HG02763 (cell line): ENCODE measurements at regions not wholly inside any gene's neighbourhood (a gene's known extent, or its start where the extent isn't known, plus 50 kb on each side); places are given as distances from the start of the nearest gene placed in this dataset.

Source experiments
- ATAC-seq: cut with Tn5 transposase; IDR thresholded peaks from one replicate; pipeline ENCODE4 v1.9.1; 2021; ENCODE audit warnings: mild to moderate bottlenecking, moderate library complexity; ENCODE audit not compliant: unreplicated experiment

DNA sequence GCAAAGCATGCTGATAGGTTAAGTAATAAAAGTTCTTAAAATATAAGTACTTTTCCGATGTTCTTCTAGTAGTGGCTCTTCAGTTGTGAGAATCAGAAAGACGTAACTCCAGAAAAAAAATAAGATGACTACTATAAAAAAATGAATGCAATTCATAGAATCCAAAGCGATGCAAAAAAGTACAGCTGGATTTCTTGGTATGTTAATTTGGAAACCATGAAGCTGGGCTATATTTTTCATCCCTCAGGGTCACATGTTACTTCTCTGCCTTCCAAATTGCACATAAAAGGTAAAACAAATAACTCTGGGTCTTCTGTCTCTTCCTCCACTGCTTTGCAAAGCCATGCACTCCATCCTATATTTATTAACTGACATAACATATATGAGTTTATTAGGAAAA lies 843.9 kb upstream of the DPPA4 start:
- no peak for ATAC-seq

DNA sequence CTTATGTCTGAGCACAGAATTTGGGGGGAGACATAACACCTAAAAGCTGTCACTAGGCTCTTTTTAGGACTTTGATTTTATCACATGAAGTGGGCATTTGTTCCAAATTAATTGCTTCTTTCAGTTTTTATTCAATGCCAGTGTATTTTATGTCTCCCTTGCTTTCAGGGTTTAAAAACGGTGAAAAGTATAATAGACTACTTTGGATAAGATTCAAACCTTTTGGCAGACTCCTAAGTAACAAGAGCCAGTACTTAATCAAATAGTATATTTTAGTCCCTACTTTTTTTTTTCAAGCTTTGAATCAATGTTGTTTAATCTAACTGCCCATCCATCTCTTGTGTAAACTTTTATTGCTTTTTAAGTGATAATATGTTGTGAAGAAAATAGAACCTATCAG lies 847.2 kb upstream of the DPPA4 start:
- no peak for ATAC-seq

DNA sequence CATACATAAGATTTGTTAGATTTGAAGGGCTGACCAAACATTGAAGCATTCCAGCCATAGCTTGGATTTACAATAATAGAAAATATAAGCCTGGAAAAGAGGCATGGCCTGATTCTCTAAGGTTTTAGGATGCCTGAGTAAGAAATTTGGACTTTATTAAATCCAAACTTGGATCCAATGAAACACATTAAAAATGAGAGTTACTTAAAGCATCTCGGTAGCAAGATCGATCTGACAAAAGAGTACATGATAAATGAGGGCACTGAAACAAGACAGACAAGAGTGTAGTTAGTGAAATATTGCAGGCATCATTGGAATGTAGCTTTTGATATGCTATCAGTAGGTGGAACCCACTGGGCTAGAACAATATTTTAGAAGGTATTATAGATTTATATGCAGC lies 855.7 kb upstream of the DPPA4 start:
- ATAC-seq: no peak

DNA sequence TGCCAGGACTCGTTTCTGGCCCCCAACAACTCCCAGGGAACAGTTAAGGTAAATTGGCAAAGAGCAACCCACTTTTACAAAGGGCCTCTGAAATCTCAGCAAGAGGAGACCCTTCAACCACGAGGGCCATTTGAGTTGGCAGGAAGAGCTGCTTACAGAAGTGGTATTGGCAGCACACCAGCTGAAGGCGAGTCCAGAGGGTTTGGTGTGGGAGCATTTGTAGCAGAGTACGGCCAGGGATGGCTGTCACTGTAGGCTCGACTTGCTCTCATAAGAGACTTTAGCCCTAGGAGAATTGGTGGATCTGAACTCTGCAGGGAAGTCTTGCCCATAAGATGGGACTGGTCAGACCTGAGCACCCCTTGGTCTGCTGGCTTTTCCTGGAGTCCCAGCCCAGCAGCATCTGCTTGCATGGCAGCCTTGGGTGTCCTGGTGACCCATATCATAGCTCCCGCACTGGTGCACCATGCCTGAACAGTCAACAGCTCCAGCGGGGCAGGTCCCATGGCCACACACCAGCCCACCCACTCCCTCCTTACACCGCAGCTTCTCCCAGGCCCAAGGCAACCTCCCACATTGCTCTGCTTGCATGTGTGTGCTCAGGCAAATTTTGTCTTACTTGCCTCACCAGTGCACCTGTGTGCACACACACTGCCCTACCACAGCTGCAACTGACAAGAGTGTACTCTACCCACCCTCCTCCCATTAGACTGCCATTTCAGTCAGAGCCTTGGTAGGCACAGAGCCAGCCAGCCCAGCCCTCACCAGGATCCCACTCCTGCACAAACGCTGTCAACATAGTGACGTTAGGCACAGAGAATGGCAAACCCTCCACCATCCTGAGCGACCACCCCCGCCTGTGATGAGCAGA lies 861.6 kb upstream of the DPPA4 start:
- ATAC-seq: no peak

DNA sequence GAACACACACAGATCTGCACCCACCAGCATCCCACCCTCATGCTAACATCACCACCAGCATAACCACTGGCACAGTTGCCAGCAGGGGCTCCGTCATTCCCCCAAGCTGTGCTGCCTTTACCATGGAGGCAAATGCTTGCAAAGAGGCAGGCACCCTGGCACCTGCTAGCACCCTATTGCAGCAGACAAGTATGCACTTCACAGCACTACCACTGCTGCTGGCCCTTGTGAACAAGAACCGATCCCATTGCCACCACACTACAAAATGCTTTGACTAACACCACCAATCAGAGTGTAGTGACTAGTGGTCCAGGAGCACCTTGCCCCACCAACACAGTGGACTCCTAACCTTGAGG lies 862.2 kb upstream of the DPPA4 start:
- no peak for ATAC-seq

DNA sequence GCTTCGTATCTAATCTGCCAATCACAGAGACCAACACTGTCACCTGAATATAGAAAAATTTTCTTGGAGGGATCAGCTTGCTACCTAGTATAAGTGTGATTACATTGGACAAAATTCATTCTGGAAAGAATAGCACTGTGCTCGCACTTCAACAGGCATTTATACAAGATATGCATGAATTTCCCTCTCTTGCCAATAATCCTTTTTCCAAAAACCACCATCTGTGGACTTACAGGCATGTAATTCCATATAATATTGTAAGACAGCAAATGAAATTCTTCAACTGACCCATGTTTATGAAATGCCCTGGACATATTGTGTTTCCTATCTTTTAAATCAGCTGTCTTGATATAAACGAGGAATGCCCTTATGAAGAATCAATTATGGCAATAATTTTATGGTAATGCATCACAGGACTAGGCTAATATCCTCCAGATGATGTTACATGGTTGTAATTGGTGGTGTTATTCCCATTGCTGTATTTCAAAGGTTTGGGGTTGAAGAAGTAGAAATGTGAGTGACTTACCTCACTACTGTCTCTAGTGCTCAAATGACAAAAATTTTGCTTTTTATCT lies 861.4 kb upstream of the NECTIN3 start:
- no peak for ATAC-seq

DNA sequence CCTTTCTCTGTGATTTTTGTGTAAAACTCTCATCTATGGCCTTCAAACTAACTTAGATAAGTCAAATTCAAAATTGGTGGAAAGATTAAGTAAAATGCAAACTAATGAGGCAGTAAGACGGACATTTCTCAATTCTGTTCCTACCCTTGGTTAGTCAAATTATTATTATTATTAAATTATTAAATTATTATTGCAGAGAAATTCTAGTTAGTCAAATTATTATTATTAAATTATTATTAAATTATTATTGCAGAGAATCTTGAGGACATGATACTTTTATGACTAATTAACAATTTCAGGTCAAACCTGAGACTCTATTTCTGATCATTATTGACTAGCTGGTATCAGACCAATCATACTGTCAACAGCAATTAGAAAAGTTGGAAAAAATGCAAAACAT lies 845.0 kb upstream of the NECTIN3 start:
- ATAC-seq: no peak

DNA sequence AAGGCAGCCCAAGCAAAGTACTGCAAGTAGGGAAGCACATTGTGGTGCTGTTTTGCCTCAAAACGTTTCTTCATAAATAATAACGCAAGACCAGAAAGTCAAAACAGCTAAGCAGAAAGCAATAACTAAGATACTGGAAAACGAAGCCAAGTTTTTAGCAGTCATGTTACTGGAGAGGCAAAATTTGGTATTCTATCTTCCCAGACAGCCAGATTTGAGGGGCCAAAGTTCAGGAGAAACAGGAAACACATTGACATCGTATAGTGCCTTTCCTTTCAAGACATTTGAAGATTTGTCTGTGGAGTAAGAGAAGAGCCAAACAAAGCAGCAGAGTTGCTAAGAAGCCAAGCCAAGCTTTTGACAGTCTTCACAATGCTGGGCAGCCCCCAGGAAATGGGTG lies 843.6 kb upstream of the NECTIN3 start:
- ATAC-seq: no peak

DNA sequence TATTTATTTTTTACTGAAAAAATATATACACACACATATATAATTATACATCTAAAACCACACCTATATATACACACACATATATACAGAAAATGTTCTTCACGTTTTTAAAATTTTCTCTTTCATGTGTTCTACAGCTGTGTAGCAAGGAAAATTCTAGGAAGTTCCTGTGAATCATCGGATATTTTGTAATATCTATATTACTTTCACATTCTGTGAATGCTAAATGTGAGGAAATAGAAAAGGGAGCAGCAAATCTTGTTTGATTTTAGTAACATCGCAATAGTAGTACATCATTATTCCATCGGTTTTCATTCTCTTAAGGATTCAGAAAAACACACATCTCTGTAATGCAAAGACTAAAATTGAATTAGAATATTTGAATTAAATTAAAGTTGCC lies 836.8 kb upstream of the NECTIN3 start:
- ATAC-seq: no peak

DNA sequence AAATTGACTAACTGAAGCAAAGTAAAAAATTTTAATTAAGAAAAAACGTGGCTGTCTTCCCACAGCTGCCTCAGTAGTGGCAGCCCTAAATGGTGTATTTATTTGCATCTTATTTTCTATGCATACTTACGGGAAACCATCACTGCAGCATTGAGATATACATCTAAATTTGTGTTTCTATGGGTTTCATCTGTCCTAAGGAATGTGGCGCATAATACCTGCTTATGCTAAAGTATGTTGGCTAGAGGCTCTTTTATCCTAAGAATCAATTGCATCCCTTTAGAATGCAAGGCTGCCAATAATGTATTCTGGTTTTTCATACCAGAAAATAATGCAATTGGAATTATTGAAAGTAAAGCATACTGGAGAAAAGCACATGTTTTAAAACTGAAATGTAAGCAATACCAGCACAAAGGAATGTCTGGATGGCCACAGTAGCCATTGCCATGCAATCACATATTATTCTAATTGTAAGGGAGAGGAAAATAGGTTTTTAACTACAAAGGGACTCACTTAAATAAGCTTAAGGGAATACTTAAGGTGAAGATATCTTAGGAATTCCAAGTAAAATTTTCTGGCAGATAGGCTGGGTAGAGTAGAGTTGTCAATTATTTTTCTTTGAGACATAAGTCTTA lies 834.5 kb upstream of the NECTIN3 start:
- no peak for ATAC-seq

DNA sequence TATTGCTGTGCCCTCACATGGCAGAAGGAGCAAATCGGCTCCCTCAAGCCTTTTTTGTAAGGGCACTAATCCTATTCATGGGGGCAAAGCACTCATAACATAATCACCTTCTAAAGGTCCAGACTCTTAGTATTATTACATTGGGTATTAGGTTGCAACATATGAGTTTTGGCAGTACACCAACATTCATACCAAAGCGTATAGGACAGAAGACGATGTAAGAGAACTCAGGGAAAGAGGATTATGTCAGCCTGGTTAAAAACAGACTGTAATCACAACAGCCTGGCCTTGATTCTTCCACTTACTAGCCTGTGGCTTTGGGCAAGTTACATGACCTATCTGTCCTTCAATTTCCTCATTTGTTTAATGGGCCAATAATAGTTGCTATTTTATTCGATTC lies 828.5 kb upstream of the NECTIN3 start:
- ATAC-seq: no peak

DNA sequence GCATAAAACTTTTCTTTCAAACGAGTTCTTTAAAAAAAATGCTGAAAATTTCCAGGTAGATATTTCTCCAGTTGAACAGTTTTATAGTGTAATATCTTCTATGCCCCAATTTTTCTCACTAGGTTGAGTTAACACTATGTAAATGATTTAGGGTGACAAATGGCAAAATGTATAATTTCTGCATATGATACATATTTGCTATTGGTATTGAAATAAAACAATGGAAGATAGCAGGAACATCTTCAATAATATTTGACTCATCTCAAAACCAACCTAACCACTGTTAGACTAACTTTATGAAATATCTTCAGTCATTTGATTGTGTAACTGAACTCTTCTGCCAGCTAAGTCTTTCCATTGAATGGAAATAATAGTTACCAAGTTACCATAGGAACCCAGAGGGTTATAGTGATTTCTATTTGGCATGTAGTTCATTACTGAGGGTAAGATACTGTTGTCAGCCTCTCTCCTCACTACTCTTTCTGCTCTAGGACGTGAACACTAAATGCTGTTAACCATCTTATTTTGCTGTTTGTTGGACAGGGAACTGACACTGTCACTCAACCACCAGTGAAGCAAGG lies 824.7 kb upstream of the NECTIN3 start:
- ATAC-seq: no peak

DNA sequence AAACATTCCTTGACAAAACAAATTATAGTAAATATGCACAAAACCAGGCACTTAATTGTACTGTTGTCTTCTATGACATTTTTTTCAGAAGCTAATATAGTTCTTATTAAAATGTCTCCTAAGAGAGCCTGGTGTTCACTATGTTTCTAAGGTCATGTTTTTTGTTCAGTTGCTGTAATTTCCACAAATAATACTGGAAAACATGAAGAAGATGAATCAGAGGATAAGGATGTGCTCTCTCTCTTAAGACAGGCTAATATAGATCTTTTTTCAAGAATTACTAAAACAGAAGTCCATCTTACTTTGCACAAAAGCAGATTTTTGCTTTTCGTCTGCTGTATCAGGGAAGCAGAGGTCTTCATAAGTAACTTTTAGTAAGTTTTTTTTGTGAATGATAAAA lies 823.0 kb upstream of the NECTIN3 start:
- no peak for ATAC-seq

DNA sequence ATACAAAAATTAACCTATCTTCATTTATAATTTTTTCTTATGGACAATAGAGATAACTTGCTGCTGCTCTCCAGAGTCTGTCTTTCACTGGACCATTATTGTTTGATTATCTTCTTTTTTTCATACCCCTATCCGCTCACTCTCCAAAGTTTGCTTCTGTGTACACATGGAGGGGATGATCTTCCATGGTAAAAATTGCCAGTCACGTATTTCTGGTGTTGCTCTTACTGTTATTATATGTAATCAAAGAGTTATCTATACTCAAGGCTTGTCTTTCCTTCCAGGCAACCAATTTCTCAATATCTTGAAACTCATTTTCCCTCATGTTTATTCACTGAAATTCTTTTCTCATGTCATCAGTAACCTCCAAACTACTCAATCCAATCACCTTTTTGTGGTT lies 817.8 kb upstream of the NECTIN3 start:
- ATAC-seq: no peak

DNA sequence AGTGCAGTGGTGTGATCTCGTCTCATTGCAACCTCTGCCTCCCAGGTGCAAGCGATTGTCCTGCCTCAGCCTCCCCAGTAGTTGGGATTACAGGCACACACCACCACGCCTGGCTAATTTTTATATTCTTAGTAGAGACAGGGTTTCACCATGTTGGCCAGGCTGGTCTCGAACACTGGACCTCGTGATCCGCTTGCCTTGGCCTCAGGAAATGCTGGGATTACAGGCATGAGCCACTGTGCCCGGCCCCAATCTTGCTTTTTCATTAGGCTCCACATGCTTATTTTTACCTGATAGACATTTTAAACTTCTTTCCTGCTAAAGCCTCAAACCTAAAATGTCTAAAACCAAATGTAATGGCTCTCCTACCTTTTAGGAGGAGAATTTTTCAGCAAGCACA lies 817.0 kb upstream of the NECTIN3 start:
- ATAC-seq: no peak

DNA sequence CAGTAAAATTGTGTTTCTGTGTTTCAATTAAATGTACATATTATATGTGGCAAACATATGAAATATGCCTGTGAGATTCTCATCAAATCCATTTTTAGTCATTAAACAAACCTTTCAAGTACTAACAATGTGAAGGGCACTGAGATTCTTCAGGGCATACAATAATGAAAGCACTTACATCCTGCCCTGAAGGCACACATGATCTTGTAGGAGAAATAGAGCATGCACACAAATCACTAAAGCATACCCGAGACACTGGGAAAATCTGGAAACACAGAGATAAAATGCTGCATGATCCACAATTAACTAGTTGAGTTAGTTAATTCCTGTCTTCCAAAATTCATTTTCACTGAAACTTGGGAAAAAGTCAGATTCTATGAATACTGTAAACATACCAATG lies 810.5 kb upstream of the NECTIN3 start:
- ATAC-seq: no peak

DNA sequence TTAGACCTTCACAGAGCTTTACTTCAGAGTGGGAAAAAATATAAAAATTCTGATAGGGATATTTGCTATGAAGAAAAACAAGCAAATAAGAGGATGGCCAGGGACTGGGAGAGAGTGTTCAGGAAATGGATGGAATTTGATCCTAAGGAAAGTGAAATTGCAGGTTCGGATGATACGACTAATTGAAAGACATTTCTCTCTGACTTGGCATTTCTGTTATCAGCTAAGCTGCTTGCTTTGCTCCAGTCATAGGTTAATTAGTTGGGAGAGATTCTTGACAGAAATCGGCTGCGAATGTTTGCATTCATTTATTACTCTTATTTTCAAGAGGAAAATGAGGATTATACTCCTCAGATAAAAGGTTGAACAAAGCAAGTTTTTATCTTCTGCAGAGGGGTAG lies 808.7 kb upstream of the NECTIN3 start:
- no peak for ATAC-seq

DNA sequence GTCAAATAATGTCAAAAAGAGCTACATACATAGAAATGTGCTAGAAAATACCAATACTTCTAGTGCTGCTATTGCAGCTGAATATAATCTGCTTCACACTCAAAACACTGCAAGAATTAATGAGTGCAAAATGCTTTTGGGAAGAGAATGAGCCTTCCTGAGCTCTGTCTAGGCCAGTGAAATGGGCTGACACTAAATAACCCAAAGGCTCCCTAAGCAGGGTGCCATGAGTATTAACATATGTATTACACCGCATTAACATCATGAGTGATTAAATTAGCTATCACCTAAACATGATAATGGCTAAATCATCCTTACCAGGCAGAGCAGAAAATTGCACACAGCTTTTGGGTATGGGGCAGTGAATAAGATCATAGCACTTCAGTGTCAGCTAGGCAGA lies 806.3 kb upstream of the NECTIN3 start:
- no peak for ATAC-seq

DNA sequence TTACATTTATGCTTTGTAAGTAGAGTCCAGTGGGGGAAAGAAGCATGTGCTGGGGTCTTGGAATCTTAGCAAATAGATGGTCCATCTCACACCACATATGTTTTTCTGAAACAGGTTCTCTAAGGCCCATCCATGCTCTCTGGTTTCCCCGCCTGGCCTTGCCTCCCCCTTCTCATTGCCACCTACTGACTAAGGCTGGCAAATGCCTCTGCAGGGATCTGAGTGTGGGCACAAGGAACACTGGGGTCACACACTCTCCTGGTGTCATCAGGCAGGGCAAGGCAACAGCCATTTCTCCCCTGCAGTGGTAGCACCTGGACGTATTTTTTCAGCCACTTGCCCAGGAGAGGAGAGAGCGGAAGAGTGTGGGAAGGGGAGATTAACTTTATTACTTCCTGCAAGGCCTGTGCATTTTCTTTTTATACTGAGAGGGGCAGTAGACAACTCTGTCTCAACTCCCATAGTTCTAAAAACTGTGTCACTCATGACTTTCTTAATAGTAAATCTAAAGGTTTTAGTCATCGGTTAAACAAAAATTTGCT lies 804.2 kb upstream of the NECTIN3 start:
- ATAC-seq: no peak

DNA sequence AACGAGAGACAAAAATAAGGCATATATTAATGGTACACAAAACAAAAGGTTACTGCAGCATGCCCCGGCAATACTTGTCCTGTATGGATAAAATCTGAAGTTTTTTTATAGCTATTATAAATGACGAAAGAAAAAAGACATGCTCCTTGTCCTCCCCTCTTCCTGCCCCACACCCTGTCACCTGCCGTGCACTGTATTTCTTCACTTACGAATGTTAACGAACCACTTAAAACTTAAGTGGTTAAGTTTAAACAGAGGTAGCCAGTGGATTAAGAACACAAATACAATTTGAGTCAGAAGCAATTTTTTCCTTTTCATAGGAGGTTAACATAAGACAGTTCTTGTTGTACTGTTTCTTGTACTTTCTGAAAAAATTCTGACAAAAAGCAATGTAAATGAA lies 799.1 kb upstream of the NECTIN3 start:
- no peak for ATAC-seq

DNA sequence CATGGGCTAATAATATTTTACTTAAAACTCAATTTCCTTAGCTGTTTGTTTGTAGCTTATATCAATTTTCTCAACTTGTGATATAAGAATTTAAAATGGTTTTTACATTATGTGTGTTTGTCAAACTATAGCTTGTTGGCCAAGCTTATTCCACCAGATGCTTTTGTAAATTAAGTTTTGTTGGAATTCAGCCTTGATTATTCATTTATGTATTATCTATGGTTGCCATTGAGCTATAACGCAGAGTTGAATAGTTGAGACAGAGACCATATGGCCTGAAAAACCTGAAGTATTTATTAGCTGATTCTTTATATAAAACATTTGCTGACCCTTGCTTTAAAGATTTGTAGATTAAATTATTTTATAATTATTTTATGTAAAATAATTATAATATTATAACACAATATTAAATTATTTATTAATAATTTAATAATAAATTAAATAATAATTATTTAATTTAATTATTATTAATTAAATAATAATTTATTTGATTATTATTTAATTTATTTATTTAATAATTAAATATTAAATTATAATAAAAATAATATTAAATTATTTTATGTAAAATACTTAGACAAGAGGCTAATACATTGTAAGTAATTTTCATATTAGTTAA lies 779.6 kb upstream of the NECTIN3 start:
- ATAC-seq: no peak
